H9 (cell line): ENCODE measurements at regions not wholly inside any gene's neighbourhood (a gene's known extent, or its start where the extent isn't known, plus 50 kb on each side); places are given as distances from the start of the nearest gene placed in this dataset.

ENCODE experiments used
- DNase-seq: peaks from one replicate; pipeline ENCODE4 v3.0.0-alpha.2; 2017
- H2AFZ ChIP-seq: one replicate; pipeline ENCODE4 v1.6.1; 2013; ENCODE audit warnings: mild to moderate bottlenecking, low read length, control low read depth, moderate library complexity
- H2AK5ac ChIP-seq: 2 replicates; pipeline ENCODE4 v1.6.1; 2013; ENCODE audit warnings: low read length, control low read depth, mixed read lengths; ENCODE audit not compliant: insufficient read length
- H2BK120ac ChIP-seq: one replicate; pipeline ENCODE4 v1.6.1; 2013; ENCODE audit warnings: low read depth, mild to moderate bottlenecking, low read length, control low read depth, inconsistent platforms; ENCODE audit not compliant: poor library complexity, severe bottlenecking
- H2BK12ac ChIP-seq: 2 replicates; pipeline ENCODE4 v1.6.1; 2013; ENCODE audit warnings: low read length, control low read depth, mixed read lengths, low read depth; ENCODE audit not compliant: insufficient read length
- H2BK15ac ChIP-seq: 2 replicates; pipeline ENCODE4 v1.6.1; 2013; ENCODE audit warnings: low read depth, low read length, control low read depth
- H2BK20ac ChIP-seq: one replicate; pipeline ENCODE4 v1.6.1; 2013; ENCODE audit warnings: low read depth, mild to moderate bottlenecking, low read length, control low read depth, inconsistent platforms; ENCODE audit not compliant: poor library complexity, severe bottlenecking
- H2BK5ac ChIP-seq: 2 replicates; pipeline ENCODE4 v1.6.1; 2013; ENCODE audit warnings: low read length, control low read depth, mixed read lengths; ENCODE audit not compliant: insufficient read length
- H3K14ac ChIP-seq: 2 replicates; pipeline ENCODE4 v1.6.1; 2013; ENCODE audit warnings: low read length, control low read depth; ENCODE audit not compliant: insufficient read depth
- H3K18ac ChIP-seq: 2 replicates; pipeline ENCODE4 v1.6.1; 2013; ENCODE audit warnings: low read depth, mild to moderate bottlenecking, mixed read lengths, low read length, control low read depth; ENCODE audit not compliant: insufficient read length
- H3K23ac ChIP-seq: 2 replicates; pipeline ENCODE4 v1.6.1; 2013; ENCODE audit warnings: low read length, control low read depth, mixed read lengths, low read depth; ENCODE audit not compliant: insufficient read length
- H3K23me2 ChIP-seq: 2 replicates; pipeline ENCODE4 v1.6.1; 2013; ENCODE audit warnings: low read depth, mild to moderate bottlenecking, mixed read lengths, low read length, control low read depth; ENCODE audit not compliant: insufficient read length, poor library complexity, severe bottlenecking
- H3K27ac ChIP-seq: 2 replicates; pipeline ENCODE4 v1.5.1; 2013; ENCODE audit warnings: low read length, control low read depth, mixed read lengths, low read depth; ENCODE audit not compliant: insufficient read length
- H3K27me3 ChIP-seq: 2 replicates; pipeline ENCODE4 v1.6.1; 2013; ENCODE audit warnings: low read length, control low read depth, inconsistent platforms; ENCODE audit not compliant: insufficient read depth
- H3K4ac ChIP-seq: 2 replicates; pipeline ENCODE4 v1.6.1; 2013; ENCODE audit warnings: low read depth, mild to moderate bottlenecking, control low read depth, inconsistent platforms, low read length, moderate library complexity
- H3K4me1 ChIP-seq: 2 replicates; pipeline ENCODE4 v1.6.1; 2013; ENCODE audit warnings: low read length, control low read depth, inconsistent platforms; ENCODE audit not compliant: insufficient read depth
- H3K4me2 ChIP-seq: 2 replicates; pipeline ENCODE4 v1.6.1; 2013; ENCODE audit warnings: low read length, control low read depth, mixed read lengths; ENCODE audit not compliant: insufficient read length, insufficient read depth
- H3K56ac ChIP-seq: 2 replicates; pipeline ENCODE4 v1.6.1; 2013; ENCODE audit warnings: low read depth, mild to moderate bottlenecking, mixed read lengths, low read length, control low read depth; ENCODE audit not compliant: insufficient read length
- H3K79me1 ChIP-seq: 2 replicates; pipeline ENCODE4 v1.6.1; 2013; ENCODE audit warnings: low read depth, mild to moderate bottlenecking, moderate library complexity, low read length, control low read depth, inconsistent platforms; ENCODE audit not compliant: insufficient read depth, poor library complexity, severe bottlenecking
- H3K79me2 ChIP-seq: 2 replicates; pipeline ENCODE4 v1.6.1; 2013; ENCODE audit warnings: low read length, control low read depth, inconsistent platforms; ENCODE audit not compliant: insufficient read depth
- H3K9ac ChIP-seq: 2 replicates; pipeline ENCODE4 v1.6.1; 2013; ENCODE audit warnings: low read length, control low read depth, mixed read lengths; ENCODE audit not compliant: insufficient read length; ENCODE audit errors: extremely low read depth
- H3K9me3 ChIP-seq: one replicate; pipeline ENCODE4 v1.6.1; 2013; ENCODE audit warnings: low read depth, low read length, inconsistent platforms; ENCODE audit not compliant: control insufficient read depth
- H3T11ph ChIP-seq: one replicate; pipeline ENCODE4 v1.6.1; 2013; ENCODE audit warnings: mild to moderate bottlenecking, low read length, control low read depth, inconsistent platforms
- H4K20me1 ChIP-seq: one replicate; pipeline ENCODE4 v1.6.1; 2013; ENCODE audit not compliant: control insufficient read depth, insufficient read length, insufficient read depth
- H4K5ac ChIP-seq: 2 replicates; pipeline ENCODE4 v1.6.1; 2013; ENCODE audit warnings: low read depth, mild to moderate bottlenecking, mixed read lengths, low read length, control low read depth; ENCODE audit not compliant: insufficient read length
- H4K8ac ChIP-seq: replicated peaks from 2 replicates; pipeline ENCODE4 v1.6.1; 2013; ENCODE audit warnings: low read length, control low read depth, mixed read lengths, low read depth; ENCODE audit not compliant: insufficient read length
- H4K91ac ChIP-seq: 2 replicates; pipeline ENCODE4 v1.6.1; 2013; ENCODE audit warnings: low read depth, mild to moderate bottlenecking, moderate library complexity, mixed read lengths, low read length, control low read depth; ENCODE audit not compliant: insufficient read length
- H3K27ac Mint-ChIP-seq, 3 experiments: 2 replicates in 2 of 3; 3 replicates in 1 of 3; pipeline ENCODE4 v1.8.0; 2020 to 2021; ENCODE audit warnings: mixed read lengths in 3 of 3, mild to moderate bottlenecking in 1 of 3, moderate library complexity in 1 of 3
- H3K27me3 Mint-ChIP-seq: 2 replicates; pipeline ENCODE4 v1.8.0; 2021; ENCODE audit warnings: low read depth, mild to moderate bottlenecking, moderate library complexity, mixed read lengths
- H3K36me3 Mint-ChIP-seq, 3 experiments: 2 replicates in 2 of 3; 3 replicates in 1 of 3; pipeline ENCODE4 v1.8.0; 2020 to 2021; ENCODE audit warnings: low read depth in 3 of 3, mixed read lengths in 3 of 3; ENCODE audit not compliant: insufficient read depth in 1 of 3
- H3K4me1 Mint-ChIP-seq, 2 experiments: 2 replicates each; pipeline ENCODE4 v1.8.0; 2020; ENCODE audit warnings: mixed read lengths in 2 of 2
- H3K4me3 Mint-ChIP-seq, 2 experiments: 2 replicates in 1 of 2; 3 replicates in 1 of 2; pipeline ENCODE4 v1.8.0; 2020 to 2021; ENCODE audit warnings: mild to moderate bottlenecking in 2 of 2, mixed read lengths in 2 of 2, moderate library complexity in 1 of 2
- H3K9me3 Mint-ChIP-seq, 2 experiments: 2 replicates in 1 of 2; 3 replicates in 1 of 2; pipeline ENCODE4 v1.8.0; 2020; ENCODE audit warnings: mild to moderate bottlenecking in 2 of 2, mixed read lengths in 2 of 2, moderate library complexity in 1 of 2
- CTCF ChIP-seq: fragments of 200-600 bp; sonication (generic); conservative IDR thresholded peaks from 3 replicates; pipeline ENCODE4 v1.8.0; 2021; ENCODE audit warnings: antibody characterized with exemption, mild to moderate bottlenecking
- WGBS: extraction: QIAGEN DNeasy Blood & Tissue Kit; methylation state at CpG from one replicate; pipeline ENCODE4 v1.1.7; 2013; ENCODE audit warnings: missing lambda C conversion rate, low lambda C conversion rate, mixed read lengths; ENCODE audit not compliant: insufficient read length; ENCODE audit errors: extremely low coverage; 5-methylcytosine and 5-hydroxymethylcytosine counted together

GRCh38 chr11:90669094-90669493 lies 446.2 kb upstream of the CHORDC1 start:
- DNase-seq: no peak
- TF ChIP-seq CTCF: no peak
- no peaks in the 10 kb centered on the region for H3K79me2 ChIP-seq
- H3K18ac ChIP-seq: no peak overlapping the region
- H2BK120ac ChIP-seq: no peak overlapping the region
- no peak overlapping the region for H3K14ac ChIP-seq
- no peak overlapping the region for H2BK15ac ChIP-seq
- no peak overlapping the region for H3T11ph ChIP-seq
- H4K8ac ChIP-seq: no peak overlapping the region
- no peak overlapping the region for H4K91ac ChIP-seq
- Mint-ChIP-seq H3K9me3 (no peaks in the 10 kb centered on the region; a peak in 1 of 5 replicates), H3K4me1 (no peaks in the 10 kb centered on the region), H3K27ac (no peak overlapping the region), H3K4me3 (no peak overlapping the region), H3K27me3 (no peaks in the 10 kb centered on the region; the same call in 1 of the 2 replicates), H3K36me3 (0 out of 7 replicates have a peak, but pooled peaks cover 0 to 3% (median 0%) of the 10 kb centered on the region in 3 experiments)
- H3K27ac ChIP-seq: no peak overlapping the region
- H3K27me3 ChIP-seq: no peaks in the 10 kb centered on the region
- no peak overlapping the region for H3K4me2 ChIP-seq
- H2AK5ac ChIP-seq: no peak overlapping the region
- no peak overlapping the region for H2AFZ ChIP-seq
- no peak overlapping the region for H3K9ac ChIP-seq
- H4K5ac ChIP-seq: no peak overlapping the region
- no peaks in the 10 kb centered on the region for H3K23me2 ChIP-seq
- no peak overlapping the region for H2BK20ac ChIP-seq
- H2BK5ac ChIP-seq: no peak overlapping the region
- H3K56ac ChIP-seq: no peak overlapping the region
- H3K9me3 ChIP-seq: no peaks in the 10 kb centered on the region
- no peak overlapping the region for H2BK12ac ChIP-seq
- H3K79me1 ChIP-seq: no peaks in the 10 kb centered on the region
- no peaks in the 10 kb centered on the region for H4K20me1 ChIP-seq
- H3K4me1 ChIP-seq: no peaks in the 10 kb centered on the region
- no CpG with 5 or more reads among the region's 2 CpGs for WGBS
- no peak overlapping the region for H3K4ac ChIP-seq
- no peak overlapping the region for H3K23ac ChIP-seq
